Naive B cell (primary cell): ENCODE measurements at regions not wholly inside any gene's neighbourhood (a gene's known extent, or its start where the extent isn't known, plus 50 kb on each side); places are given as distances from the start of the nearest gene placed in this dataset.
A peak's percentile ranks its signal among the peaks of the same experiment; 100 is the strongest.

Experiments
- ATAC-seq, 2 donors: fragments of 150-1000 bp; cut with Tn5 transposase; 2 replicates each; pipeline ENCODE4 v1.10.0; 2021; ENCODE audit warnings: low read depth in 2 of 2, mild to moderate bottlenecking in 2 of 2, moderate library complexity in 2 of 2
- DNase-seq: peaks from one replicate; pipeline ENCODE4 v3.0.0; 2022
- H3K27ac Mint-ChIP-seq, 6 donors: one replicate each; pipeline ENCODE4 v1.8.0; 2020 to 2022; ENCODE audit warnings: mild to moderate bottlenecking in 6 of 6, mixed read lengths in 6 of 6, moderate library complexity in 5 of 6, inconsistent platforms in 2 of 6
- H3K27me3 Mint-ChIP-seq, 3 donors: one replicate each; pipeline ENCODE4 v1.8.0; 2021 to 2022; ENCODE audit warnings: mixed read lengths in 3 of 3, mild to moderate bottlenecking in 1 of 3
- H3K36me3 Mint-ChIP-seq, 2 donors: one replicate each; pipeline ENCODE4 v1.8.0; 2020 to 2022; ENCODE audit warnings: mixed read lengths in 2 of 2, inconsistent platforms in 1 of 2, mild to moderate bottlenecking in 1 of 2
- H3K4me1 Mint-ChIP-seq, 3 donors: one replicate each; pipeline ENCODE4 v1.8.0; 2020 to 2022; ENCODE audit warnings: mixed read lengths in 3 of 3, inconsistent platforms in 1 of 3, mild to moderate bottlenecking in 1 of 3, moderate library complexity in 1 of 3
- H3K4me3 Mint-ChIP-seq, 8 donors: one replicate each; pipeline ENCODE4 v1.8.0; 2020 to 2022; ENCODE audit warnings: mild to moderate bottlenecking in 8 of 8, mixed read lengths in 8 of 8, moderate library complexity in 8 of 8, inconsistent platforms in 2 of 8
- H3K9me3 Mint-ChIP-seq, 7 donors: one replicate each; pipeline ENCODE4 v1.8.0; 2020 to 2022; ENCODE audit warnings: mixed read lengths in 7 of 7, mild to moderate bottlenecking in 5 of 7, inconsistent platforms in 2 of 7, moderate library complexity in 1 of 7

DNA sequence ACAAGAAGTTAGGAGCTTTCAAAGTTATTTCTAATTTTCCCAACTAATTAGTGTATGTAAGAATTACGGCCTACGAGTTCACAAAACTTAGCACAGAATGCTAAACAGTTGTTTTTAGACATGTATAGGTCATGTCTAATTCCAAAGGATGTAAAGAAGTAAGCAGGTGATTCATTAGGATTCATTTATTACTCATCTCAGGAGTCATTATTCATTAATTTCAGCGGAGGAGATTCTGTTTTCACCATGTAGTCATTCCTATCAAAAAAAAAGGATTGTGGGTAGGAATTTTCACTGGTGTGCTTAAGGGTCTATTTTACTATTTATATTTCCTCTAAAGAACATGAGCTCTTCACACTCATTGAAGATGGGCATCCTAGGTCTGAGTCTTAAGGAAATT is 532.2 kb downstream of the ACTL7B start:
- DNase-seq (no peak), ATAC-seq (no peak)
- H3K36me3 Mint-ChIP-seq: peaks cover 3 to 24% of the 10 kb centered on the region in 2 donors
- peaks cover 15 to 37% (median 28%) of the 10 kb centered on the region in 7 donors for H3K9me3 Mint-ChIP-seq
- H3K4me1 Mint-ChIP-seq: no peaks in the 10 kb centered on the region
- no peak overlapping the region for H3K27ac Mint-ChIP-seq
- peaks cover 0 to 6% (median 0%) of the 10 kb centered on the region in 3 donors for H3K27me3 Mint-ChIP-seq
- H3K4me3 Mint-ChIP-seq: no peak overlapping the region

DNA sequence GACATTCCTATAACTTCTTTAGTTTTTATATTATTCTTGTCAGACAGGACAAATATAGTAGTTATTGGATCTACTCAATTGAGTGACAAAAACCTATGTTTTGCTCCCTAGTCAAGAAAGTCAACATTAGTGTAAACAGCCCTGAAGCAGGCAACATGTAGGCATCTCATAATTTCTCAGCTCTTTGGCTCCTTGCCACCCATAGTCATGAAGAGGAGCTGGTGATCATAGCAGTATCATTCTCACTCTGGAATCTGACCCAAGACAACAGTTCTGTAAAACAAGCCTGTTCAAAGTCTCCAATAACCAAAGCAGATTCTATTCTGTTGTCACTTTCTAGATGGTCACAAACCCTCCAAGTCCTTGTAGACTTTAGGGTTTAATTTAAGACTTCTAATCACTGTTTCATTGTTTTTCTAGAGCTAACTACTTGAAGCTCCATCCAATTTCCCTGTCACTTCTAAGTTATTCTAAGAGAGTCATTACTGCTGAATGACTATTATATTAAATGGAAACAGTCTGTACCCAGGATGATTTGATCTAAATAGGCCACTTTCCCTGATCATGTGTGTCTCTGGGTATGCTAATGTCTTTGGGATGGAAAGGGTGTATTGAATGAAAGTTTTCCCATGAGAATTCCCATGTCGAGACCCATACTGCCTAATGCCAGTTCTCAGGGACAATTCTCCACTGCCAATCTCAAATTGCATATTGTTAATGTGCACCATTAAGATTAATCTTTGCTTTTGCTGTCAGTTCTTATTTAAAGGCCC is 533.3 kb downstream of the ACTL7B start:
- no peak for DNase-seq

DNA sequence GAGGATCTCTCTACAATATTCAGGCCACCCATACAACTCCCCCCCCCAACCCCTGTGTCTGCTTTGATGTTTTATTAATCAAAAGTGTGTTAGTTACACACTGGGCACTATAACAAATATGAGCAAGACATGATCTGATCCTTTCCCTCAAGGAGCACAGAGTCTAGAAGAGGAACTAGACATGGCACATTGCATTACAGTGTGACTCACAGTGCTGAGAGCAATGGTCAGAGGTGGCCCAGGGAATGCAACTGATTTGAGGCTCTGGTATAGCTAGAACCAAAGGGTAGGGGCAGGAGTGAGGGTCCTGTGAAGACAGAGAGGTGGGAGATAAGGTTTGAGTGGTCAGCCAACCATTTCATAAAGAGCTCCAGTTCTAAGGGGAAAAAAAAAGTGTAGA is 539.2 kb downstream of the ACTL7B start:
- Mint-ChIP-seq H3K9me3 (peaks cover 0 to 6% (median 0%) of the 10 kb centered on the region in 7 donors), H3K4me3 (no peak overlapping the region), H3K36me3 (no peaks in the 10 kb centered on the region), H3K27me3 (peaks cover 0 to 4% (median 0%) of the 10 kb centered on the region in 3 donors), H3K27ac (no peak overlapping the region), H3K4me1 (no peaks in the 10 kb centered on the region)
- no peak for DNase-seq
- ATAC-seq: no peak

More for the DNA sequence above, 533.3 kb downstream of the ACTL7B start:
- Mint-ChIP-seq H3K4me3 (no peak overlapping the region), H3K9me3 (peaks cover 5 to 26% (median 19%) of the 10 kb centered on the region in 7 donors), H3K27ac (no peak overlapping the region), H3K4me1 (no peaks in the 10 kb centered on the region), H3K36me3 (peaks cover 3 to 13% of the 10 kb centered on the region in 2 donors), H3K27me3 (peaks cover 0 to 2% (median 0%) of the 10 kb centered on the region in 3 donors)
- ATAC-seq: no peak

DNA sequence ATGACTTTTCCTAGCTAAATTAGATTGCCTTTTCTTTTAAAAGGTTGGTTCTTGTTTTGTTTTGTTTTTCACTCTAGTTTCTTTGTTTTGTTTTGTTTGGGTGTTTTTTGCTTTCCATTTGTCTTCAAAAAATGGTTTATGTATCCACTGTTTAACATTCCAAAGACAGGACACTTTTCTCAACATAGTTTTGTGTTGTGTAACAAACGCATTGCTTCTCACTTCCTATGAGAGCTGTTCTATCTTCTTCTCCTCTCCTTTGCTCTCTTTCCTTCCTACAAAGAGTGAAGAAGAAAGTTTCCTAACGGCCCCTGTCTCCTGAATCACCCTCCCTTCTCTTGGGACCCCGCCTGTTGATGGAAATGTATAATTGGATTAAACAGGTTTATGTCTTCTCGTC is 539.7 kb downstream of the ACTL7B start:
- no peak for ATAC-seq
- Mint-ChIP-seq H3K27ac (peak overlapping the region in 1 of 6 donors; percentile 22), H3K36me3 (no peaks in the 10 kb centered on the region), H3K4me3 (no peak overlapping the region), H3K9me3 (peaks cover 0 to 6% (median 0%) of the 10 kb centered on the region in 7 donors), H3K27me3 (peaks cover 0 to 4% (median 0%) of the 10 kb centered on the region in 3 donors), H3K4me1 (no peaks in the 10 kb centered on the region)
- no peak for DNase-seq

DNA sequence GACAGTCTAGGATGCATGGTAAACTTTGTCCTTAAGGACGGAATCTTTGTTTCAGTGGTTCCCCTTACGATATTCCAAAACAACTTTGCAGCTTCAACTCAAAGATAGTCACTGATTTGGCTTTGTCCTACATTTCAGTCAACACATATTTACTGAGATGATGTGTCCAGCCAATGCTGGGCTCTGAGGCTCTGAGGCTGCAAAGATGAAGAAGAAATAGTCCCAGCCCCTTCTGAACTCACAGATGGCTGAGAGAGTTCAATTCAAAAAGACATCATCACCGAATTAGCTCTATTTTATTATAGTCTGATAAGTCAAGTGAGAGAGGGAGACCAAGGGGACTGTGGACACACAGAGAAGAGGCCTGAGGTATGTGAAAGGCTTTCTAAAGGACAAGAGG is 544.0 kb downstream of the ACTL7B start:
- H3K36me3 Mint-ChIP-seq: no peaks in the 10 kb centered on the region
- peaks cover 0 to 10% (median 4%) of the 10 kb centered on the region in 7 donors for H3K9me3 Mint-ChIP-seq
- no peak overlapping the region for H3K4me3 Mint-ChIP-seq
- peaks cover 0 to 8% (median 0%) of the 10 kb centered on the region in 3 donors for H3K27me3 Mint-ChIP-seq
- H3K4me1 Mint-ChIP-seq: no peaks in the 10 kb centered on the region
- no peak for DNase-seq
- peak overlapping the region in 1 of 6 donors; percentile 6 for H3K27ac Mint-ChIP-seq
- ATAC-seq: no peak

DNA sequence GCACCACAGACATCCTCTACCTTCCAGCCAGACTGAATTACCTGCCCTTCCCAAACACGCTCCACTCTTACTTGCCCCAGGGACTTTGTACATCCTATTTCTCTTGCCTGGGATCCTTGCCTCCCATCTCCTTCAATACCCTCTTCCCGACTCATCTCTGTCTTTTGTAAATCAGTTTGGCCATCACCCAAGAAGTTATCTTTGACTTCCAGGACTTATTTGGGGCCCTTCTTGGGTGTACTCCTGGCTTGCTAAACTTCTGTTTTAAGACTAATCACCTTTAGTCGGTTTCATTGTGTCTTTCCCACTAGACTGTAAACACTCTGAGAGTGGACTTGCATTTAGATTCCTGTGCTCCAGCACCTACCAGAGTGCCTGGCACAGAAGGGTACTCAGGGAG is 545.6 kb downstream of the ACTL7B start:
- ATAC-seq: no peak
- H3K4me1 Mint-ChIP-seq: no peaks in the 10 kb centered on the region
- no peak for DNase-seq
- H3K9me3 Mint-ChIP-seq: peaks cover 0 to 15% (median 5%) of the 10 kb centered on the region in 7 donors
- no peak overlapping the region for H3K4me3 Mint-ChIP-seq
- H3K27me3 Mint-ChIP-seq: peaks cover 0 to 4% (median 0%) of the 10 kb centered on the region in 3 donors
- no peak overlapping the region for H3K27ac Mint-ChIP-seq
- H3K36me3 Mint-ChIP-seq: no peaks in the 10 kb centered on the region

DNA sequence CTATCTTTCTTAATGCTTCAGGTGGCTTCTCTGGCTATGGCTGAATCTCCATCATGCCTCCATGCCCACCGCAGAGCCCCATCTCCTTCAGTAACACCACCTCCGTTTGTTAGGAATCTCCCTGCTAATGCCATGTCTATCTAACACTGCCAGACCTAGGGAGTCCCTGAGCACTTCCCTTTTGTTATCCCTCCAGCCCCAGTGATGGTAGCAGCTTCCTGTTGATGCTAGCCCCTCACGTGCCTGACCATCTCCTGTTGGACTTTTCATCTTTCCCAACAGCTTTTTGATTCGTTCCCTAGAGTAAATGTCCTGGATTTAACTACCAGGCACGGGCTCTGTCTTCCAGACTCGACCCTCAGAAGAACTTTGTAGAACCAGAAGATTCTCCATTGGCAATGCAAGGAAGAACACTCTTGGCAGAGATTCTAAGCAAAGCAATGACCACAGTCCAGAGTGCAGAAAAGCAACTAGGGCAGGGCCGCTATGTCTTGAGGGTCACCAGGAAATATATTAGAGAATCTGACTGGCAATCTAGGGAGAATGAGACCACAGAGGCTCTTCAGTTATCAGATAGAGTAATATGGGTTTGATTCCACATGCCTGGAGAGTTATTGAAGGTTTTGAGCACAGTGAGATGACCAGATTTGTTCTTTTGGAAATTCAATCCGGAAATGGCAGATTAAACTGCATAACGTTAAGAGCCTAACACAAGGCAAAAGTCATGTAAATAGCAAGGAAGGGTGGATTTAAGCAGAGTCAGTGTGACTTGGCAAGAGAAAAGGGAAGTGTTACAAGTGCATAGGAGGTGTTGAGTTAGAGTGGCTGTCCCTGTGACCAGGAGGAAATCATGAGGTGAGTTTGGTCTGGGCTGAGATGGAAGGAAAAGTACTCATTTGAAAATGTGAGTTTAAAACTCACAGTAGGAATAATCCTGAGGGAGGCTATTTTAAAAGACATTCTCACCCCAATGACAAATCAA is 555.2 kb downstream of the ACTL7B start:
- ATAC-seq (no peak), DNase-seq (no peak)
- H3K27me3 Mint-ChIP-seq: peaks cover 12 to 15% (median 13%) of the 10 kb centered on the region in 3 donors
- H3K4me3 Mint-ChIP-seq: no peak overlapping the region
- H3K36me3 Mint-ChIP-seq: peaks cover 0 to 5% of the 10 kb centered on the region in 2 donors
- peaks cover 0 to 4% (median 0%) of the 10 kb centered on the region in 7 donors for H3K9me3 Mint-ChIP-seq
- no peak overlapping the region for H3K27ac Mint-ChIP-seq
- H3K4me1 Mint-ChIP-seq: no peaks in the 10 kb centered on the region

DNA sequence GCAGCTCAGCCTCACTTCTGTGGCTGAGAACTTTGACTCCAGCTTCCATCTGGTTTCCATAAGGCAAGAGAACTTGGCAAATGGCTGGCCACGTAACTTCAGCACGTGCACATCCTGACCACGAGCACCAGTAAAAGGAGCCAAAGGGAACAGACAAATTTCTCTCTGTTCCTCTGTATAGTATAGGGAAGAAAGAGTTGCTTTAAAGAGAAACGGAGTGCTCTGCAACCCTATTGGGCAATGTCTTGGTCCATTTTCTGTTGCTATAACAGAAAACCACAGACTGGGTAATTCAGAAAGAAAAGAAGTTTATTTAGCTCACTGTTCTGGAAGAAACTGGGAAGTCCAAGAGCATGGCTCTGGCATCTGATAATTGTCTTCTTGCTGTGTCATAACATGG is 558.7 kb downstream of the ACTL7B start:
- Mint-ChIP-seq H3K27me3 (peaks cover 4 to 15% (median 13%) of the 10 kb centered on the region in 3 donors), H3K4me1 (no peaks in the 10 kb centered on the region), H3K27ac (no peak overlapping the region), H3K36me3 (peaks cover 0 to 5% of the 10 kb centered on the region in 2 donors), H3K9me3 (peaks cover 0 to 3% (median 0%) of the 10 kb centered on the region in 7 donors), H3K4me3 (no peak overlapping the region)
- DNase-seq (no peak), ATAC-seq (no peak)

DNA sequence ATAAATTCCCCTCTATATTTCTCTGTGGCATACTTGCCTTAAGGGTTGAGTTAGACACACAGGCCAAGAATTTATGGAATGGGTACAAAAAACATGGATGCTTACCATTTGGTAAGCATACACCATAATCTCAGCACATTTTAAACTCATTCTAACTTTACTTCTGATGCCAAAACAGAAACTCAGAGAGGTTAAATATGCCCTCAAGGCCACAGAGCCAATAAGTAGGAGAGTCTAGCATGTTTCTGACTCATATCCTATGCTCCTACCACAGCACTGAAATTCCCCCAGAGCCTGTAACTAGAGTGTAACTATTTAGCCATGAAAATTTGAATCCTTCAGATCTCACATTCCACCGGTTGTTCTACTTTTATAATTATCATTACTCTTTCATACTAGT is 559.7 kb downstream of the ACTL7B start:
- no peak for ATAC-seq
- no peak overlapping the region for H3K27ac Mint-ChIP-seq
- peaks cover 4 to 15% (median 13%) of the 10 kb centered on the region in 3 donors for H3K27me3 Mint-ChIP-seq
- peaks cover 0 to 3% (median 0%) of the 10 kb centered on the region in 7 donors for H3K9me3 Mint-ChIP-seq
- no peaks in the 10 kb centered on the region for H3K4me1 Mint-ChIP-seq
- no peak for DNase-seq
- H3K4me3 Mint-ChIP-seq: no peak overlapping the region
- H3K36me3 Mint-ChIP-seq: peaks cover 0 to 5% of the 10 kb centered on the region in 2 donors

DNA sequence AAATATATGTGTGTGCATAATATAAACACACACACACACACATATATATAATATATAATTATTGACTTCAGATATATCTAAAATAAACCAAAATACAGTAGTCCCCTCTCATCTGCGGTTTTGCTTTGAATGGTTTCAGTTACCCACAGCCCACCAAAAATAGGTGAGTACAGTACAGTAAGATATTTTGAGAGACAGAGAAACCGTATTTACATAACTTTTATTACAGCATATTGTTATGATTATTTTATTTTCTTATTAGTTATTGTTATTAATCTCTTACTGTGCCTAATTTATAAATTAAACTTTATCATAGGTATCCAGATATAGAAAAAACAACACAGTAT is 564.2 kb downstream of the ACTL7B start:
- Mint-ChIP-seq H3K27ac (no peak overlapping the region), H3K27me3 (no peaks in the 10 kb centered on the region), H3K4me1 (no peaks in the 10 kb centered on the region), H3K4me3 (no peak overlapping the region), H3K36me3 (no peaks in the 10 kb centered on the region), H3K9me3 (no peaks in the 10 kb centered on the region)
- ATAC-seq (no peak), DNase-seq (no peak)

DNA sequence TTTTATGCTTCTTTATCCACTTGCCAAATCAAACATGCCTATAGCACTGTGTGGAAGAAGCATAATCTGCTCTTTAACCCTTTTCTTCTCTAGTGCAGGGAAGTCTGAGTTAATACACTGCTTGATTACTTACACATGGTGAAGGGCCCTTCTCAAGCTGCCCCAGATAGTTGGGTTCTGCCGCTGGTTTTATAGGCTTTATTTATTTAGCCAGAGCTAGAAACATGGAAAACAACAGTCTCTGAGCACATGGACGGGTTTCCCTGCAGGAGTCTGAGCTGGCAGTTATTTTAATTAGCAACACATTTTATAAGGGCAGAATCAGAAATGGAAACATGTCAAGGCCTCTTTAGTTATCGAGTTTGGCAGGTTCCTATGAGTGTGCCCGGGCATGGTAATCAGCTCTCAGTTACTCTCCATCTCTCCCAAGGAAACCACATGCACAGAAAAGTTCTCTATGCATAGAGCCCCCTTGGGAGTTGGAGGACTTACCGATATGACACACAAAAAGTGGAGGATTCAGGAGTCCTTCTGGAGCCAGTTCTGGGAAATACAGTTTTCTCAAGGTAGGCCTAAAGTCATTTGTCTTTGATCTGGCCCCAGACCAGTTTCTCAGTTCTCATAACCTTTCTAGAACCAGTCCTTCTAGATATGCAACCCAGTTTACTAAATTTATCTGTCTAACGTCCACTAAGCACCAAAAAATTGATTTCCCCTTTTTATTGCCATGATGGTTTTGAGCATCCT is 564.8 kb downstream of the ACTL7B start:
- Mint-ChIP-seq H3K36me3 (no peaks in the 10 kb centered on the region), H3K9me3 (no peaks in the 10 kb centered on the region), H3K27ac (no peak overlapping the region), H3K27me3 (no peaks in the 10 kb centered on the region), H3K4me3 (no peak overlapping the region), H3K4me1 (no peaks in the 10 kb centered on the region)
- DNase-seq: no peak
- ATAC-seq: no peak

DNA sequence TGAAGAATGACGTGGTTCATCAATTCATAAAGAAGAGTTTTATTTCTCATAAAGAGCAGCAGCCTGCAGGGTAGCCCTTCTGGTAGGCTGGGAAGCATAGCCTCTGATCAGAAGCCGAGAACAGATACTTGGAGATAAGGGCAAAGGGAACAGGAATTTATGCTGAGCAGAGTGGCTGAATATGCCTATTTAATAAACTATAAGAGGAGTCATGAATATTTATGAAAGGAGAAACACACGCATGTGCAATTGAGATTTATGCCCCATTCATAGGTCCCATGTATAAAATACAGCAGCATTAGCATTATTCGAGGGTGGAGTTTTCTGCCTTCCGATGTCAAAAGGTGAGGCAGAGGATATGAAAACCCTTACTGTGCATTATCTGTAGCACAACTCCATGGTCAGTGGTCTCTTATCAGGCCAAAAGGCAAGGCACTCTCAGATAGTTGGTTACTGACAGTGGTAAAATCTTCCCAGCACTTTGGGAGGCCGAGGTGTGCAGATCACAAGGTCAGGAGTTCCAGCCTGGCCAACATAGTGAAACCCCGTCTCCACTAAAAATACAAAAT is 569.1 kb downstream of the ACTL7B start:
- no peaks in the 10 kb centered on the region for H3K4me1 Mint-ChIP-seq
- no peak overlapping the region for H3K27ac Mint-ChIP-seq
- H3K4me3 Mint-ChIP-seq: no peak overlapping the region
- ATAC-seq: no peak
- H3K36me3 Mint-ChIP-seq: no peaks in the 10 kb centered on the region
- H3K27me3 Mint-ChIP-seq: peaks cover 0 to 5% (median 0%) of the 10 kb centered on the region in 3 donors
- H3K9me3 Mint-ChIP-seq: no peaks in the 10 kb centered on the region
- no peak for DNase-seq

DNA sequence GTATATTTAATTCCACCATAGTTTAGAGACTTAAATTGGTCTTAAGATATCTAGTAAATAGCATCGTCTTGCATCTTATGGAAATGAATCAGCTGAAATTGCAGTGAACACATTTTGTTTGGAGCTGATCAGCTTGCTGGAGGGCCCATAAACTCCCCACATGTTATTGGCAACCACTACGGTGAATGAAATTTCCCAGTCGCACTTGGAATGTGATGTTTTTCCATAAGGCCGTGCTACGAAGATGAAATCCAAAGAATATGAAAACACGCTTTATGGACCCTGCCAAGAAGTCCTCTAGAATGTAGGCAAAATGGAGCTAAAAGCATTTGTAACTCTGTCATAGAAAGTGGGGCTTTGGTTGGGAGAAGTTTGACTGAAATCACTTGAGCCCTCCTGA is 572.1 kb downstream of the ACTL7B start:
- no peak for ATAC-seq
- H3K27ac Mint-ChIP-seq: no peak overlapping the region
- peaks cover 0 to 20% (median 16%) of the 10 kb centered on the region in 3 donors for H3K27me3 Mint-ChIP-seq
- H3K9me3 Mint-ChIP-seq: no peaks in the 10 kb centered on the region
- DNase-seq: no peak
- no peak overlapping the region for H3K4me3 Mint-ChIP-seq
- no peaks in the 10 kb centered on the region for H3K4me1 Mint-ChIP-seq
- no peaks in the 10 kb centered on the region for H3K36me3 Mint-ChIP-seq
